ENCODE measurements at regions not wholly inside any gene's neighbourhood (a gene's known extent, or its start where the extent isn't known, plus 50 kb on each side); places are given as distances from the start of the nearest gene placed in this dataset.

- Histone ChIP-seq H3K4me3 (ENCODE audit: low read depth, low read length) (no peak overlapping the region), H3K27ac (ENCODE audit: low read depth, low read length) (no peak overlapping the region), H3K9me3 (ENCODE audit: control insufficient read depth, insufficient read depth, low read length) (peaks cover 3% of the 10 kb centered on the region), H3K27me3 (ENCODE audit: control insufficient read depth, insufficient read depth, low read length) (no peaks in the 10 kb centered on the region), H3K4me1 (ENCODE audit: control insufficient read depth, insufficient read depth, low read length) (peaks cover 25% of the 10 kb centered on the region), H3K36me3 (ENCODE audit: control insufficient read depth, insufficient read depth, low read length) (no peaks in the 10 kb centered on the region)
- no peak for DNase-seq (ENCODE audit: low read depth in 4 of 6, low spot score in 6 of 6)
- 90% methylated on average over 2 of the region's 5 CpGs for WGBS (ENCODE audit: insufficient coverage)
Measured at GRCh38 chr6:4568138-4568537, 208.1 kb upstream of the CDYL start.

GRCh38 chr6:4567141-4567540 lies 209.1 kb upstream of the CDYL start:
- no peak for DNase-seq (ENCODE audit: low read depth in 4 of 6, low spot score in 6 of 6)
- H3K4me1 ChIP-seq (ENCODE audit: control insufficient read depth, insufficient read depth, low read length): peaks cover 26% of the 10 kb centered on the region
- no peaks in the 10 kb centered on the region for H3K36me3 ChIP-seq (ENCODE audit: control insufficient read depth, insufficient read depth, low read length)
- H3K9me3 ChIP-seq (ENCODE audit: control insufficient read depth, insufficient read depth, low read length): peaks cover 3% of the 10 kb centered on the region
- no peak overlapping the region for H3K4me3 ChIP-seq (ENCODE audit: low read depth, low read length)
- no peak overlapping the region for H3K27ac ChIP-seq (ENCODE audit: low read depth, low read length)
- 100% methylated on average over 1 of the region's 3 CpGs for WGBS (ENCODE audit: insufficient coverage)
- H3K27me3 ChIP-seq (ENCODE audit: control insufficient read depth, insufficient read depth, low read length): no peaks in the 10 kb centered on the region

- Histone ChIP-seq H3K4me3 (ENCODE audit: low read depth, low read length) (no peak overlapping the region), H3K4me1 (ENCODE audit: control insufficient read depth, insufficient read depth, low read length) (peaks cover 26% of the 10 kb centered on the region), H3K27me3 (ENCODE audit: control insufficient read depth, insufficient read depth, low read length) (no peaks in the 10 kb centered on the region), H3K36me3 (ENCODE audit: control insufficient read depth, insufficient read depth, low read length) (no peaks in the 10 kb centered on the region), H3K27ac (ENCODE audit: low read depth, low read length) (peak overlapping the region; percentile 10), H3K9me3 (ENCODE audit: control insufficient read depth, insufficient read depth, low read length) (peaks cover 3% of the 10 kb centered on the region)
- no peak for DNase-seq (ENCODE audit: low read depth in 4 of 6, low spot score in 6 of 6)
- WGBS (ENCODE audit: insufficient coverage): 86% methylated on average over 17 of the region's 17 CpGs
Measured at GRCh38 chr6:4565301-4566250, 210.6 kb upstream of the CDYL start.

GRCh38 chr6:4564801-4565271 lies 211.4 kb upstream of the CDYL start:
- H3K4me1 ChIP-seq (ENCODE audit: control insufficient read depth, insufficient read depth, low read length): peaks cover 26% of the 10 kb centered on the region
- peaks cover 3% of the 10 kb centered on the region for H3K9me3 ChIP-seq (ENCODE audit: control insufficient read depth, insufficient read depth, low read length)
- DNase-seq (ENCODE audit: low read depth in 4 of 6, low spot score in 6 of 6): peak in 4 of 6 donors; percentile 27 to 80 (median 56)
- H3K27me3 ChIP-seq (ENCODE audit: control insufficient read depth, insufficient read depth, low read length): no peaks in the 10 kb centered on the region
- no peaks in the 10 kb centered on the region for H3K36me3 ChIP-seq (ENCODE audit: control insufficient read depth, insufficient read depth, low read length)
- no peak overlapping the region for H3K4me3 ChIP-seq (ENCODE audit: low read depth, low read length)
- WGBS (ENCODE audit: insufficient coverage): 24% methylated on average over 5 of the region's 6 CpGs
- H3K27ac ChIP-seq (ENCODE audit: low read depth, low read length): peak overlapping the region; percentile 10

- no peak for DNase-seq (ENCODE audit: low read depth in 4 of 6, low spot score in 6 of 6)
- Histone ChIP-seq H3K9me3 (ENCODE audit: control insufficient read depth, insufficient read depth, low read length) (peaks cover 3% of the 10 kb centered on the region), H3K36me3 (ENCODE audit: control insufficient read depth, insufficient read depth, low read length) (no peaks in the 10 kb centered on the region), H3K27me3 (ENCODE audit: control insufficient read depth, insufficient read depth, low read length) (no peaks in the 10 kb centered on the region), H3K4me3 (ENCODE audit: low read depth, low read length) (no peak overlapping the region), H3K27ac (ENCODE audit: low read depth, low read length) (no peak overlapping the region), H3K4me1 (ENCODE audit: control insufficient read depth, insufficient read depth, low read length) (peaks cover 26% of the 10 kb centered on the region)
- whole genome bisulfite sequencing (ENCODE audit: insufficient coverage): 78% methylated on average over 3 of the region's 4 CpGs
Measured at GRCh38 chr6:4563877-4564276, 212.3 kb upstream of the CDYL start.

- H3K27ac ChIP-seq (ENCODE audit: low read depth, low read length): no peak overlapping the region
- H3K9me3 ChIP-seq (ENCODE audit: control insufficient read depth, insufficient read depth, low read length): peaks cover 3% of the 10 kb centered on the region
- H3K36me3 ChIP-seq (ENCODE audit: control insufficient read depth, insufficient read depth, low read length): no peaks in the 10 kb centered on the region
- H3K4me3 ChIP-seq (ENCODE audit: low read depth, low read length): no peak overlapping the region
- H3K27me3 ChIP-seq (ENCODE audit: control insufficient read depth, insufficient read depth, low read length): no peaks in the 10 kb centered on the region
- 25% methylated on average over 4 of the region's 5 CpGs for WGBS (ENCODE audit: insufficient coverage)
- DNase-seq (ENCODE audit: low read depth in 4 of 6, low spot score in 6 of 6): peak in 4 of 6 donors; percentile 23 to 83 (median 52)
- peaks cover 26% of the 10 kb centered on the region for H3K4me1 ChIP-seq (ENCODE audit: control insufficient read depth, insufficient read depth, low read length)
Measured at GRCh38 chr6:4563156-4563555, 213.0 kb upstream of the CDYL start.

GRCh38 chr6:4561773-4562400 lies 214.3 kb upstream of the CDYL start:
- 94% methylated on average over 3 of the region's 6 CpGs for WGBS (ENCODE audit: insufficient coverage)
- no peak overlapping the region for H3K4me3 ChIP-seq (ENCODE audit: low read depth, low read length)

GRCh38 chr6:4561078-4561435 lies 215.1 kb upstream of the CDYL start:
- Histone ChIP-seq H3K4me1 (ENCODE audit: control insufficient read depth, insufficient read depth, low read length) (peaks cover 26% of the 10 kb centered on the region), H3K27me3 (ENCODE audit: control insufficient read depth, insufficient read depth, low read length) (no peaks in the 10 kb centered on the region), H3K36me3 (ENCODE audit: control insufficient read depth, insufficient read depth, low read length) (no peaks in the 10 kb centered on the region), H3K9me3 (ENCODE audit: control insufficient read depth, insufficient read depth, low read length) (peaks cover 3% of the 10 kb centered on the region), H3K4me3 (ENCODE audit: low read depth, low read length) (no peak overlapping the region), H3K27ac (ENCODE audit: low read depth, low read length) (no peak overlapping the region)
- WGBS (ENCODE audit: insufficient coverage): 93% methylated on average over 3 of the region's 3 CpGs
- DNase-seq (ENCODE audit: low read depth in 4 of 6, low spot score in 6 of 6): no peak

More at GRCh38 chr6:4561773-4562400, 214.3 kb upstream of the CDYL start:
- DNase-seq (ENCODE audit: low read depth in 4 of 6, low spot score in 6 of 6): no peak
- Histone ChIP-seq H3K27me3 (ENCODE audit: control insufficient read depth, insufficient read depth, low read length) (no peaks in the 10 kb centered on the region), H3K9me3 (ENCODE audit: control insufficient read depth, insufficient read depth, low read length) (peaks cover 3% of the 10 kb centered on the region), H3K27ac (ENCODE audit: low read depth, low read length) (no peak overlapping the region), H3K4me1 (ENCODE audit: control insufficient read depth, insufficient read depth, low read length) (peaks cover 26% of the 10 kb centered on the region), H3K36me3 (ENCODE audit: control insufficient read depth, insufficient read depth, low read length) (no peaks in the 10 kb centered on the region)

GRCh38 chr6:4560221-4561077 lies 215.8 kb upstream of the CDYL start:
- 93% methylated on average over 11 of the region's 13 CpGs for WGBS (ENCODE audit: insufficient coverage)
- Histone ChIP-seq H3K36me3 (ENCODE audit: control insufficient read depth, insufficient read depth, low read length) (no peaks in the 10 kb centered on the region), H3K4me1 (ENCODE audit: control insufficient read depth, insufficient read depth, low read length) (peaks cover 21% of the 10 kb centered on the region), H3K27me3 (ENCODE audit: control insufficient read depth, insufficient read depth, low read length) (no peaks in the 10 kb centered on the region), H3K4me3 (ENCODE audit: low read depth, low read length) (no peak overlapping the region), H3K9me3 (ENCODE audit: control insufficient read depth, insufficient read depth, low read length) (peaks cover 3% of the 10 kb centered on the region), H3K27ac (ENCODE audit: low read depth, low read length) (no peak overlapping the region)
- DNase-seq (ENCODE audit: low read depth in 4 of 6, low spot score in 6 of 6): no peak

All from spinal cord (tissue), 9 donors.